Peyer's patch (tissue), 4 donors: ENCODE measurements at regions not wholly inside any gene's neighbourhood (a gene's known extent, or its start where the extent isn't known, plus 50 kb on each side); places are given as distances from the start of the nearest gene placed in this dataset.

Source experiments
- DNase-seq, 3 donors: peaks; one replicate each; pipeline ENCODE4 v3.0.0-alpha.2; 2017 to 2019
- H3K27ac ChIP-seq, 4 donors: fragments of 200-600 bp; sonication (generic); one replicate each; pipeline ENCODE4 v1.5.1; 2016 to 2019
- H3K27me3 ChIP-seq, 2 donors: fragments of 200-600 bp; sonication (generic); one replicate each; pipeline ENCODE4 v1.5.1; 2019
- H3K36me3 ChIP-seq, 3 donors: fragments of 200-600 bp; sonication (generic); one replicate each; pipeline ENCODE4 v1.5.1; 2016 to 2019
- H3K4me1 ChIP-seq, 4 donors: fragments of 200-600 bp; sonication (generic); one replicate each; pipeline ENCODE4 v1.5.1; 2016 to 2019
- H3K4me3 ChIP-seq, 4 donors: fragments of 200-600 bp; sonication (generic); 1 replicate in 3 of 4; 2 replicates in 1 of 4; pipeline ENCODE4 v1.5.1; 2016 to 2019; ENCODE audit warnings: mild to moderate bottlenecking in 1 of 4
- H3K9me3 ChIP-seq, 4 donors: fragments of 200-600 bp; sonication (generic); one replicate each; pipeline ENCODE4 v1.5.1; 2016 to 2019; ENCODE audit warnings: mild to moderate bottlenecking in 1 of 4
- POLR2A ChIP-seq, 2 donors: fragments of 450-650 bp; IDR thresholded peaks; one replicate each; pipeline ENCODE4 v1.5.1; 2017; ENCODE audit warnings: antibody characterized with exemption in 2 of 2, mild to moderate bottlenecking in 2 of 2, moderate library complexity in 2 of 2
- TF ChIP-seq, protein P1 (sequence below), 6 experiments: fragments of 450-650 bp in 4 of 6; fragments of 200-600 bp in 2 of 6; sonication (generic) in 1 of 6; IDR thresholded peaks; one replicate each; pipeline ENCODE4 v1.5.1; 2017 to 2019; ENCODE audit warnings: antibody characterized with exemption in 6 of 6, mild to moderate bottlenecking in 3 of 6, moderate library complexity in 1 of 6

DNA sequence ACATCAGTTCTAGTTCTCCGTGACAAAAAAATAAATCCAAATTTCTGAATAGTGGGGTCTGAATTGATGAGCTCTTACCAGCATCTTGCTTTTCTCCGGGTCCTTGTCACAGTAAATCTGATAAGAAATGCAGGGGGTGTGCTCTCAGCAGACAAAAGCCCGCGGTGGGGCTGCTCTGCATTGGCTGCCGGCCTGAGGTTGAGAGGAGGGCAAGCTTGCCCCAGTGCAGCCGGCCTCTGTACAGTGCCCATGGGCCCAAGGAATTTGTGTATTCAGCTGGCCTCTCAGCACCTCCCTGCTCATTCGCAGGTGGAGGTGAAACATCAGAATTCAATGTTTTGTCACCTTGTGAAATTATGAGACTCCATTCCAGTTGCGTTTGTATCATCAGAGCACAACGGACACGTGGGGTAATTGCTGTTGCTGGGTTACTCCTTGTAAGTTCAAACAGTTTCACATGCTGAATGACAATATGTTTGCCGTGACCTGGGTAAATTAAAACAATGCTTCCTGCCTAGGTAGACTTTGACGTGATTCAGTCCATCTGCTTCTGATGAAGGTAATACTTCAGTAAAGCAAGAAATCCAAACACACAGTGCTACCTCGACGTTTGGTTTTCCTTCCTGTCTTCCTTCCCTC is 596.4 kb downstream of the MID1IP1 start:
- TF ChIP-seq POLR2A (IDR thresholded peaks at IDR 0.05) = no peak
- TF ChIP-seq, protein P1, sequence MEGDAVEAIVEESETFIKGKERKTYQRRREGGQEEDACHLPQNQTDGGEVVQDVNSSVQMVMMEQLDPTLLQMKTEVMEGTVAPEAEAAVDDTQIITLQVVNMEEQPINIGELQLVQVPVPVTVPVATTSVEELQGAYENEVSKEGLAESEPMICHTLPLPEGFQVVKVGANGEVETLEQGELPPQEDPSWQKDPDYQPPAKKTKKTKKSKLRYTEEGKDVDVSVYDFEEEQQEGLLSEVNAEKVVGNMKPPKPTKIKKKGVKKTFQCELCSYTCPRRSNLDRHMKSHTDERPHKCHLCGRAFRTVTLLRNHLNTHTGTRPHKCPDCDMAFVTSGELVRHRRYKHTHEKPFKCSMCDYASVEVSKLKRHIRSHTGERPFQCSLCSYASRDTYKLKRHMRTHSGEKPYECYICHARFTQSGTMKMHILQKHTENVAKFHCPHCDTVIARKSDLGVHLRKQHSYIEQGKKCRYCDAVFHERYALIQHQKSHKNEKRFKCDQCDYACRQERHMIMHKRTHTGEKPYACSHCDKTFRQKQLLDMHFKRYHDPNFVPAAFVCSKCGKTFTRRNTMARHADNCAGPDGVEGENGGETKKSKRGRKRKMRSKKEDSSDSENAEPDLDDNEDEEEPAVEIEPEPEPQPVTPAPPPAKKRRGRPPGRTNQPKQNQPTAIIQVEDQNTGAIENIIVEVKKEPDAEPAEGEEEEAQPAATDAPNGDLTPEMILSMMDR (IDR thresholded peaks at IDR 0.05) = no peak
- Histone ChIP-seq H3K36me3 (no peaks in the 10 kb centered on the region), H3K4me3 (no peak overlapping the region), H3K27ac (no peak overlapping the region), H3K4me1 (no peaks in the 10 kb centered on the region), H3K27me3 (no peaks in the 10 kb centered on the region), H3K9me3 (no peaks in the 10 kb centered on the region)
- DNase-seq = no peak

DNA sequence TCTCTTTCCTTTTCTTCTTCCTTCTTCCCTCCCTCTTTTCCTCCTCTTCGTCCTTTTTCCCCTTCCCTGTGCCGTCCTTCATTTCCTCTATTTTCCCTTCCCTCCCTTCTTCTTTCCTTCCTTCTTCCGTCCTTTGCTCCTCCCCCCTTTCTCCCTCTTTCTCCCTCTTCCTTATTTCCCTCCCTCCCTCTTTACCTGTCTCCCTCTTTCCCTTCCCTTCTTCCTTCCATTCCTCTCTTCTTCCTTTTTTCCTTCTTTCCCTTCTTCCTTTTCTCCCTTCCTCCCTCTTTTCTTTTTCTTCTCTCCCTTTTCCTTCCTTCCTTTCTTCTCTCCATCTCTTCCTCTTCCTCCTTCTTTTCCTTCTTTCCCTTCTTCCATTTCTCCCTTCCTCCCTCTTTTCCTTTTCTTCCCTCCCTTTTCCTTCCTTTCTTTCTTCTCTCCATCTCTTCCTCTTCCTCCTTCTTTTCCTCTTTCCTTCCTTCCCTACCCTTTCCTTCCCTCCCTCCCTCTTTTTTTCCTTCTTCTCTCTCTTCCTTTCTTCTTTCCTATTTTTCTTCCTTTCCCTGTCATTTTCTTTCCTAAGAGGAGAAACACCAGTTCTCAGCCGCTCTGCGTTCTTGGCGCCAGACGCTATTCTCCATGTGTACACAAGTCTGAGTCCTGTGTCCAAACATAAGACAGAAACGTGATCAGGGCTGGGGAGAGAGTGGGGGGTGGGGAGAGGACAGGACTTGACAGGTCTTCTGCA is 597.1 kb downstream of the MID1IP1 start:
- TF ChIP-seq, protein P1 (IDR thresholded peaks at IDR 0.05) = no peak
- TF ChIP-seq POLR2A (IDR thresholded peaks at IDR 0.05) = no peak
- no peaks in the 10 kb centered on the region for H3K4me1 ChIP-seq
- no peaks in the 10 kb centered on the region for H3K9me3 ChIP-seq
- no peak for DNase-seq
- no peaks in the 10 kb centered on the region for H3K36me3 ChIP-seq
- no peak overlapping the region for H3K27ac ChIP-seq
- no peak overlapping the region for H3K4me3 ChIP-seq
- H3K27me3 ChIP-seq = no peaks in the 10 kb centered on the region

DNA sequence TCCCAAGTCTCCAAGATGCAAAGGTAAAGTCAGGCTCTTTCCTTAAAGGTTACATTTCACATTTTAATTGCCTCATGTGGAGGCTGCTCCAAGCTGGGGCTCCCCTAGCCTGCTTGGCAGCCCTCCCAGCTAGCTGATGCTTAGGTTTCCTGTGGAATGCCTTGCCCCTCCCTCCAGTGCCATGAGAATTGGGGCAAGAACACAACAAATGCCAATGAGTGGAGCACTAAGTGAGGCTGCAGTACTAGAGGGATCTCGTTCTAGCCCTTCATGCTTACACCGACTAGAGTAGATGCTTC is 597.7 kb downstream of the MID1IP1 start:
- Histone ChIP-seq H3K36me3 (no peaks in the 10 kb centered on the region), H3K9me3 (no peaks in the 10 kb centered on the region), H3K4me3 (no peak overlapping the region), H3K27ac (peak overlapping the region in 1 of 4 donors; percentile 35), H3K4me1 (no peaks in the 10 kb centered on the region), H3K27me3 (no peaks in the 10 kb centered on the region)
- TF ChIP-seq POLR2A (IDR thresholded peaks at IDR 0.05) = no peak
- TF ChIP-seq, protein P1 (IDR thresholded peaks at IDR 0.05) = no peak
- no peak for DNase-seq

DNA sequence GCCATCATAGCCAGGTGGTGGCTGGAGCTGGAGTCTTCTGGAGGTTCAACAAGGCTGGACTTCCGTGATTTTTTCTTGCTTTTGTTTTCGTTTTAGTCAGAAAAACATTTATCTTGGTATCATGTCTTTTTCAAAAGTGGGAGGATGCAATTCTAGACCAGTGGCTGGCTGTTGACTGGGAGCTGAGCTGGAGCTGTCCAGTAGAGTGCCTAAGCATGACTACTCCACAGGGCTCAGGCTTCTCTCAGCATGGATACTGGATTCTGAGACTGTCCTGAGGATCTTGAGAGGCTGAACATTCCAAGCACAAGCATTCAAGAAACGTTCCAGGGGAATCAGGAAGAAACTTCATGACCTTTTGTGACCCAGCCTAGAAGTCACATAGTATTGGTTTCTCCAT is 598.1 kb downstream of the MID1IP1 start:
- H3K4me1 ChIP-seq = no peaks in the 10 kb centered on the region
- H3K27me3 ChIP-seq = no peaks in the 10 kb centered on the region
- peak overlapping the region in 1 of 4 donors; percentile 35 for H3K27ac ChIP-seq
- H3K9me3 ChIP-seq = no peaks in the 10 kb centered on the region
- no peak overlapping the region for H3K4me3 ChIP-seq
- no peak for TF ChIP-seq POLR2A (IDR thresholded peaks at IDR 0.05)
- H3K36me3 ChIP-seq = no peaks in the 10 kb centered on the region
- DNase-seq = no peak

DNA sequence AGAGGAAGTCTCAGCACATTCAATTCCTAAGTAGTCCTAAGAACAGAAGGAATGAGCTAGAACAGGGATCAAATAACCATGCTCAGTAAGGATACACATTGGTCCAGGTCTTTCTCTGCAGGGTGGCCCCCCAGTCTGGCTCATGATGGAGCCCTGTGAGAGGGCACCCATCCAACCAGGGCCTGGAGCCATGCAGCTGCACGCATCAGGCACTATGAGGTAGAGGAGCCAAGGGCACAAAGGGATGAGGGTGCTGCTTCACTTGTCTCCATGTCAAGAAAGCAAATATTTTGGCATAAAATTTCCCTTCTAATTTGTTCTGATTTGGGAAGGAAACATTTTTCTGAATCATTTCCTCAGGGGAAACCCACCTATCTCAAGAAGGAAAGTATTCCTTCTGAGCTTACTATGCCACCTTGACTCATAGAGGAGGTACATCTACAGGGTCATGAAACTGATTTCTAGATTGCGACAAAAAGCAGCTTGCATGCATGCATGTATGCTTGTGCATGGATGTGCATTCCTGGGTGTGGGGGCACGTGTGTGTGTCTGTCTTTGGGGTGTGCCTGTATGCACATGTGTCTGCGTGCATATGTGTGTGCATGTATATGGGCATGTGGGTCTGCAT is 600.3 kb downstream of the MID1IP1 start:
- no peak overlapping the region for H3K4me3 ChIP-seq
- DNase-seq = no peak
- no peaks in the 10 kb centered on the region for H3K36me3 ChIP-seq
- no peaks in the 10 kb centered on the region for H3K9me3 ChIP-seq
- no peak overlapping the region for H3K27ac ChIP-seq
- TF ChIP-seq, protein P1 (IDR thresholded peaks at IDR 0.05) = no peak
- TF ChIP-seq POLR2A (IDR thresholded peaks at IDR 0.05) = no peak
- H3K27me3 ChIP-seq = no peaks in the 10 kb centered on the region
- H3K4me1 ChIP-seq = no peaks in the 10 kb centered on the region

DNA sequence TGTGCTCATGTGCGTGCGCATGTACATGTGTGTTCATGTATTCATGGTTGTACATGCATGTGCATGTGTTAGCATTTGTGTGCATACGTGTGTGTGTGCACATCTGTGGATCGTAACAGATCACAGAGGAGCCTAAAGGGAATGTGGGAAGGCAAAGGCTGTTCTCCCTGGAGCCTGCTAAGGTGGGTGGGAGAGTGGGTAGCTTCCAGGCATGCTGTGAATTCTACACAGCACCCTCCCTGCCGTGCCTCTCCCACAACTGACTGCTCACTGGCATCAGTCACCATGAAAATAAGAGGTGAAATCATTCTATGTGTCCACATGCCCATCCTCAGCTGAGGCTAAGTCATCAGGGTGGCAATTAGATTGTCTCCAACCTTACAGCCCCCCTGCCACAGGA is 600.9 kb downstream of the MID1IP1 start:
- Histone ChIP-seq H3K9me3 (no peaks in the 10 kb centered on the region), H3K4me3 (no peak overlapping the region), H3K27me3 (no peaks in the 10 kb centered on the region), H3K4me1 (no peaks in the 10 kb centered on the region), H3K36me3 (no peaks in the 10 kb centered on the region), H3K27ac (no peak overlapping the region)
- no peak for DNase-seq
- TF ChIP-seq POLR2A (IDR thresholded peaks at IDR 0.05) = no peak
- TF ChIP-seq, protein P1 (IDR thresholded peaks at IDR 0.05) = no peak
